Neuronal stem cell (in vitro differentiated cells): ENCODE measurements at regions not wholly inside any gene's neighbourhood (a gene's known extent, or its start where the extent isn't known, plus 50 kb on each side); places are given as distances from the start of the nearest gene placed in this dataset.

Experiments
- DNase-seq: peaks from one replicate; pipeline ENCODE4 v3.0.0-alpha.2; 2013; ENCODE audit warnings: low spot score
- H2AFZ ChIP-seq: one replicate; pipeline ENCODE4 v1.6.1; 2013; ENCODE audit warnings: mild to moderate bottlenecking, low read length, inconsistent platforms
- H2AK5ac ChIP-seq: 2 replicates; pipeline ENCODE4 v1.6.1; 2013; ENCODE audit warnings: low read depth, mild to moderate bottlenecking, inconsistent platforms, low read length, moderate library complexity, mixed read lengths
- H2BK120ac ChIP-seq: 2 replicates; pipeline ENCODE4 v1.6.1; 2013; ENCODE audit warnings: low read depth, mild to moderate bottlenecking, inconsistent platforms, low read length, moderate library complexity, mixed read lengths
- H2BK12ac ChIP-seq: one replicate; pipeline ENCODE4 v1.6.1; 2013; ENCODE audit warnings: low read length, inconsistent platforms
- H2BK15ac ChIP-seq: 2 replicates; pipeline ENCODE4 v1.6.1; 2013; ENCODE audit warnings: mild to moderate bottlenecking, low read length, inconsistent platforms, mixed read lengths
- H2BK5ac ChIP-seq: one replicate; pipeline ENCODE4 v1.6.1; 2013; ENCODE audit warnings: inconsistent platforms, mild to moderate bottlenecking, low read length, moderate library complexity
- H3K14ac ChIP-seq: one replicate; pipeline ENCODE4 v1.6.1; 2013; ENCODE audit warnings: low read length, inconsistent platforms
- H3K18ac ChIP-seq: 2 replicates; pipeline ENCODE4 v1.6.1; 2013; ENCODE audit warnings: low read length, inconsistent platforms
- H3K23ac ChIP-seq: 2 replicates; pipeline ENCODE4 v1.6.1; 2013; ENCODE audit warnings: low read depth, mild to moderate bottlenecking, mixed read lengths, low read length, inconsistent platforms; ENCODE audit not compliant: poor library complexity
- H3K27ac ChIP-seq: replicated peaks from 3 replicates; pipeline ENCODE4 v1.5.1; 2013; ENCODE audit warnings: low read length, inconsistent platforms
- H3K27me3 ChIP-seq, 3 experiments: 2 replicates each; pipeline ENCODE4 v1.6.1; 2013; ENCODE audit warnings: low read length in 3 of 3, mild to moderate bottlenecking in 2 of 3, inconsistent platforms in 1 of 3, low read depth in 1 of 3, mixed read lengths in 1 of 3, moderate library complexity in 1 of 3; ENCODE audit not compliant: control insufficient read depth in 3 of 3, insufficient read depth in 3 of 3
- H3K36me3 ChIP-seq, 2 donors: replicated peaks in 1 of 2; 2 replicates each; pipeline ENCODE4 v1.6.1; 2013; ENCODE audit warnings: low read length in 2 of 2; ENCODE audit not compliant: control insufficient read depth in 2 of 2, insufficient read depth in 2 of 2
- H3K4ac ChIP-seq: 2 replicates; pipeline ENCODE4 v1.6.1; 2013; ENCODE audit warnings: inconsistent platforms, mild to moderate bottlenecking, low read length, moderate library complexity
- H3K4me1 ChIP-seq, 2 donors: 1 replicate in 1 of 2; 2 replicates in 1 of 2; pipeline ENCODE4 v1.6.1; 2013; ENCODE audit warnings: low read length in 2 of 2, low read depth in 1 of 2; ENCODE audit not compliant: control insufficient read depth in 2 of 2, insufficient read depth in 1 of 2
- H3K4me2 ChIP-seq: one replicate; pipeline ENCODE4 v1.6.1; 2013; ENCODE audit warnings: mild to moderate bottlenecking, low read length, inconsistent platforms; ENCODE audit not compliant: insufficient read depth, poor library complexity, severe bottlenecking
- H3K4me3 ChIP-seq, 2 donors: 2 replicates each; pipeline ENCODE4 v1.5.1; 2013; ENCODE audit warnings: low read length in 2 of 2, mild to moderate bottlenecking in 2 of 2, inconsistent platforms in 1 of 2, moderate library complexity in 1 of 2
- H3K79me1 ChIP-seq: one replicate; pipeline ENCODE4 v1.6.1; 2013; ENCODE audit warnings: low read depth, mild to moderate bottlenecking, inconsistent platforms, low read length, moderate library complexity
- H3K9ac ChIP-seq: one replicate; pipeline ENCODE4 v1.6.1; 2013; ENCODE audit warnings: mild to moderate bottlenecking, low read depth, low read length, inconsistent platforms; ENCODE audit not compliant: poor library complexity
- H3K9me3 ChIP-seq, 2 donors: replicated peaks in 1 of 2; 2 replicates each; pipeline versions ENCODE3 to v1.6.1; 2013; ENCODE audit warnings: low read length in 2 of 2, mild to moderate bottlenecking in 2 of 2, inconsistent platforms in 1 of 2, low read depth in 1 of 2, mixed read lengths in 1 of 2, moderate library complexity in 1 of 2; ENCODE audit not compliant: control insufficient read depth in 2 of 2, insufficient read depth in 1 of 2
- H4K8ac ChIP-seq: one replicate; pipeline ENCODE4 v1.6.1; 2013; ENCODE audit warnings: low read depth, mild to moderate bottlenecking, inconsistent platforms, low read length, moderate library complexity
- H4K91ac ChIP-seq: one replicate; pipeline ENCODE4 v1.6.1; 2013; ENCODE audit warnings: low read length, low read depth, mild to moderate bottlenecking, inconsistent platforms; ENCODE audit not compliant: poor library complexity
- WGBS, 2 donors: extraction: QIAGEN DNeasy Blood & Tissue Kit; methylation state at CpG; one replicate each; pipeline ENCODE4 v1.1.7; 2013; ENCODE audit warnings: missing lambda C conversion rate in 2 of 2, mixed read lengths in 1 of 2; ENCODE audit not compliant: insufficient read length in 2 of 2, insufficient replicate concordance in 1 of 2; ENCODE audit errors: extremely low coverage in 2 of 2; 5-methylcytosine and 5-hydroxymethylcytosine counted together

- Histone ChIP-seq H3K9ac (no peak overlapping the region), H3K4ac (no peak overlapping the region), H3K27ac (no peak overlapping the region), H2AK5ac (no peak overlapping the region), H2BK12ac (no peak overlapping the region), H2AFZ (no peak overlapping the region), H3K4me2 (no peak overlapping the region), H2BK120ac (no peak overlapping the region), H3K9me3 (no peaks in the 10 kb centered on the region), H3K14ac (no peak overlapping the region), H3K4me3 (no peak overlapping the region), H3K23ac (no peak overlapping the region), H2BK5ac (no peak overlapping the region), H3K18ac (no peak overlapping the region), H3K4me1 (no peaks in the 10 kb centered on the region), H3K36me3 (no peaks in the 10 kb centered on the region), H3K79me1 (no peaks in the 10 kb centered on the region), H3K27me3 (no peaks in the 10 kb centered on the region), H4K8ac (no peak overlapping the region), H4K91ac (no peak overlapping the region), H2BK15ac (no peak overlapping the region)
- WGBS, 2 donors: no CpG with 5 or more reads among the region's 2 CpGs
- no peak for DNase-seq
Measured at GRCh38 chr9:115757461-115757860, 396.1 kb upstream of the PAPPA start.

GRCh38 chr9:115758441-115758840, 395.1 kb upstream of the PAPPA start:
- no peak overlapping the region for H2BK5ac ChIP-seq
- no peak overlapping the region for H2BK120ac ChIP-seq
- no peak overlapping the region for H2AFZ ChIP-seq
- no peak overlapping the region for H3K4me2 ChIP-seq
- no peak overlapping the region for H2AK5ac ChIP-seq
- H3K27me3 ChIP-seq: no peaks in the 10 kb centered on the region
- DNase-seq: no peak
- H3K9me3 ChIP-seq: no peaks in the 10 kb centered on the region
- H3K36me3 ChIP-seq: no peaks in the 10 kb centered on the region
- no peak overlapping the region for H3K4ac ChIP-seq
- H3K14ac ChIP-seq: no peak overlapping the region
- no peak overlapping the region for H2BK12ac ChIP-seq
- H2BK15ac ChIP-seq: no peak overlapping the region
- no peak overlapping the region for H3K27ac ChIP-seq
- H3K23ac ChIP-seq: no peak overlapping the region
- H3K4me1 ChIP-seq: no peaks in the 10 kb centered on the region
- no peak overlapping the region for H3K4me3 ChIP-seq
- no peaks in the 10 kb centered on the region for H3K79me1 ChIP-seq
- H4K91ac ChIP-seq: no peak overlapping the region
- WGBS, 2 donors: no CpG with 5 or more reads among the region's 3 CpGs
- H3K18ac ChIP-seq: no peak overlapping the region
- H4K8ac ChIP-seq: no peak overlapping the region
- H3K9ac ChIP-seq: no peak overlapping the region

DNA sequence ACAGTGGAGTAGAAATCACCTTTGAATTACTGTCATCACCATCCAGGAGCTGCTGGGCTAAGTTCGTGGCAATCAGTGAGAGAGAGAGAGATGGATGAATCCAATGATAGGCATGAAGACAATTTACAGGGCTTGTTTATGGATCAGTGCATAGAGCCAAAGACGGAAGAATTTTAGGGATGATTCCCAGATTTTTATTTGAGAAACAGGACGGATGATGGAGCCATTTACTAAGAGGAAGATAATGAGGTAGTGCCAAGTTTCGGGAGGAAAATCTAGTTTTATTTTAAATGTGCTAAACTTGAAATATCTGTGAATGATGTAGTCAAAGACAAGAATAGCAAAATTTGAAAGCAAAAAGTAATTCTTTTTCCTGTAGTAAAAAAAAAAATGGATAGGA, 394.2 kb upstream of the PAPPA start:
- no CpG with 5 or more reads among the region's 4 CpGs for WGBS, 2 donors
- H3K4me2 ChIP-seq: no peak overlapping the region
- H3K27me3 ChIP-seq: no peaks in the 10 kb centered on the region
- no peak overlapping the region for H3K27ac ChIP-seq
- no peak overlapping the region for H2AFZ ChIP-seq
- no peaks in the 10 kb centered on the region for H3K79me1 ChIP-seq
- H3K14ac ChIP-seq: no peak overlapping the region
- no peak overlapping the region for H4K91ac ChIP-seq
- no peak overlapping the region for H2BK5ac ChIP-seq
- H3K4ac ChIP-seq: no peak overlapping the region
- H3K36me3 ChIP-seq: no peaks in the 10 kb centered on the region
- no peaks in the 10 kb centered on the region for H3K4me1 ChIP-seq
- no peak overlapping the region for H2BK15ac ChIP-seq
- no peak overlapping the region for H2BK12ac ChIP-seq
- no peak overlapping the region for H3K9ac ChIP-seq
- no peak overlapping the region for H2AK5ac ChIP-seq
- no peak overlapping the region for H4K8ac ChIP-seq
- no peak overlapping the region for H3K18ac ChIP-seq
- DNase-seq: no peak
- no peak overlapping the region for H2BK120ac ChIP-seq
- H3K4me3 ChIP-seq: no peak overlapping the region
- H3K9me3 ChIP-seq: no peaks in the 10 kb centered on the region
- H3K23ac ChIP-seq: no peak overlapping the region

DNA sequence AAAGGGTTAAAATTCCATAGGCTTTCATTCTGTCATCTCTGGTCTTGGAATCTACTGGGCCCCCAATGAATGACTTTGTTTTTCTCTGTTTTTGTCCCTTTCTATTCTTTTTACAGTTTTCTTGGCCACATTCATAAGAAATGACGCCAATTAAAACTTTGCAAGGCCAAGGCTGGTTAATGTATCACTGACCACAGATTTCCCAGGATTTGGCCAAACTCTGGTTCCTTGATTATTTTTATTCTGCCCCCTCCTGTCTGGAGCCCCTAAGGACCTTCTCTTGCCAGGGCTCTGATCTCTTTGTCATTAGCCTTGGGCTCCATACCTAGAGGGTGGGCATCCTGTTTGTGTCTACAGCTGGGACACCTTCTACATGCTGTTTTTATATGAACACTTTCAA, 388.9 kb upstream of the PAPPA start:
- no peak overlapping the region for H3K9ac ChIP-seq
- H3K36me3 ChIP-seq: no peaks in the 10 kb centered on the region
- no peak overlapping the region for H2BK12ac ChIP-seq
- no peak overlapping the region for H2BK15ac ChIP-seq
- H3K79me1 ChIP-seq: no peaks in the 10 kb centered on the region
- H3K4ac ChIP-seq: no peak overlapping the region
- WGBS, 2 donors: no CpG with 5 or more reads among the region's 1 CpG
- H3K4me1 ChIP-seq: no peaks in the 10 kb centered on the region
- H2AK5ac ChIP-seq: no peak overlapping the region
- no peak overlapping the region for H3K18ac ChIP-seq
- H3K4me2 ChIP-seq: no peak overlapping the region
- no peak for DNase-seq
- H3K14ac ChIP-seq: no peak overlapping the region
- no peaks in the 10 kb centered on the region for H3K27me3 ChIP-seq
- no peak overlapping the region for H2BK120ac ChIP-seq
- H3K4me3 ChIP-seq: no peak overlapping the region
- no peak overlapping the region for H2AFZ ChIP-seq
- no peak overlapping the region for H4K91ac ChIP-seq
- H4K8ac ChIP-seq: no peak overlapping the region
- H3K9me3 ChIP-seq: no peaks in the 10 kb centered on the region
- no peak overlapping the region for H3K27ac ChIP-seq
- H3K23ac ChIP-seq: no peak overlapping the region
- no peak overlapping the region for H2BK5ac ChIP-seq
